DOHH2 (cell line): ENCODE measurements at regions not wholly inside any gene's neighbourhood (a gene's known extent, or its start where the extent isn't known, plus 50 kb on each side); places are given as distances from the start of the nearest gene placed in this dataset.

Source experiments
- EZH2phosphoT487 ChIP-seq: fragments of 200-600 bp; sonication (generic); IDR thresholded peaks from 2 replicates; pipeline ENCODE4 v1.6.1; 2017; ENCODE audit warnings: borderline replicate concordance, mild to moderate bottlenecking, antibody characterized with exemption, low read length, moderate library complexity, mixed read lengths
- TF ChIP-seq, protein P1 (sequence below): fragments of 200-600 bp; sonication (generic); IDR thresholded peaks from one replicate; pipeline ENCODE4 v1.5.1; 2014; ENCODE audit warnings: antibody characterized with exemption, mild to moderate bottlenecking, low read depth, low read length; ENCODE audit not compliant: poor library complexity, severe bottlenecking

DNA sequence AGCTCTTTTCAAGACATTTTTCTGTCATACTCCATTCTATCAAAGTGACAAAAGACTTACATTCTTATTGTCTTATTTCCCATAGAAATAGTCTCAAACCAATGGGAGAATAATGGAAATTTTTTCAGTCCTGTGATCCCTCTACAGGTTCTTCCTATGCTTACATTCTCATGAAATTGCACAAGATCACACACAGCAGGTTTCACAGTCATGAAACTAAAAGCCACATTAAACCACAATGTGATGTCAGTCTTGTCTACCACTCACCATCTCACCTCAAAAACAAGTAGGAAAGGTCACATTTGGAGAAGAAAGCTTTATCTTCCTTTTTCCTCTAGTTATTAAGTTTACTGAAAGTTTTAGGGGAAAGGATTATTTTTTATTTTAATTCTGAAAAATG is 161.0 kb upstream of the RORA start:
- TF ChIP-seq, protein P1, sequence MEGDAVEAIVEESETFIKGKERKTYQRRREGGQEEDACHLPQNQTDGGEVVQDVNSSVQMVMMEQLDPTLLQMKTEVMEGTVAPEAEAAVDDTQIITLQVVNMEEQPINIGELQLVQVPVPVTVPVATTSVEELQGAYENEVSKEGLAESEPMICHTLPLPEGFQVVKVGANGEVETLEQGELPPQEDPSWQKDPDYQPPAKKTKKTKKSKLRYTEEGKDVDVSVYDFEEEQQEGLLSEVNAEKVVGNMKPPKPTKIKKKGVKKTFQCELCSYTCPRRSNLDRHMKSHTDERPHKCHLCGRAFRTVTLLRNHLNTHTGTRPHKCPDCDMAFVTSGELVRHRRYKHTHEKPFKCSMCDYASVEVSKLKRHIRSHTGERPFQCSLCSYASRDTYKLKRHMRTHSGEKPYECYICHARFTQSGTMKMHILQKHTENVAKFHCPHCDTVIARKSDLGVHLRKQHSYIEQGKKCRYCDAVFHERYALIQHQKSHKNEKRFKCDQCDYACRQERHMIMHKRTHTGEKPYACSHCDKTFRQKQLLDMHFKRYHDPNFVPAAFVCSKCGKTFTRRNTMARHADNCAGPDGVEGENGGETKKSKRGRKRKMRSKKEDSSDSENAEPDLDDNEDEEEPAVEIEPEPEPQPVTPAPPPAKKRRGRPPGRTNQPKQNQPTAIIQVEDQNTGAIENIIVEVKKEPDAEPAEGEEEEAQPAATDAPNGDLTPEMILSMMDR = no peak
- no peak for TF ChIP-seq EZH2phosphoT487
